ENCODE measurements at regions not wholly inside any gene's neighbourhood (a gene's known extent, or its start where the extent isn't known, plus 50 kb on each side); places are given as distances from the start of the nearest gene placed in this dataset.

DNA sequence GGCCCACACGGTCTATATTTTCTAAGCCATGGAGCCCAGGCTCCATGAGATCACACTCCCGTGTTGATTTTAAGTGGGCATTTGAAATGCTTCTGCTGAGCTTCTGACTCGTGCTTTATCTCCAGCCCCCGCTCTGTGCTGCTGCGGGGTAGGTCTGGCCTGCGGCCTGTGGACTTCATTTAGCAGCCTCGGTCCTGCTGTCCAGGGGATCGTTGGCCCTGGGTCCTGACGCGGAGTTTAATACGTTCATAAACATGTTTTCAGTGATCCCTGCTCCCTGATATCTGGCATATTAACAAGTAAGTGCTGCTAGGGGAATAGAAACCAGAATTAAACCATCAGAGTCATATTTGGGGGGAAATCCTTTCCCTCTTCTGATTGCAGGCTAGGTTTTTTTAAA, 540.3 kb upstream of the MGMT start:
- TF ChIP-seq, protein P1, sequence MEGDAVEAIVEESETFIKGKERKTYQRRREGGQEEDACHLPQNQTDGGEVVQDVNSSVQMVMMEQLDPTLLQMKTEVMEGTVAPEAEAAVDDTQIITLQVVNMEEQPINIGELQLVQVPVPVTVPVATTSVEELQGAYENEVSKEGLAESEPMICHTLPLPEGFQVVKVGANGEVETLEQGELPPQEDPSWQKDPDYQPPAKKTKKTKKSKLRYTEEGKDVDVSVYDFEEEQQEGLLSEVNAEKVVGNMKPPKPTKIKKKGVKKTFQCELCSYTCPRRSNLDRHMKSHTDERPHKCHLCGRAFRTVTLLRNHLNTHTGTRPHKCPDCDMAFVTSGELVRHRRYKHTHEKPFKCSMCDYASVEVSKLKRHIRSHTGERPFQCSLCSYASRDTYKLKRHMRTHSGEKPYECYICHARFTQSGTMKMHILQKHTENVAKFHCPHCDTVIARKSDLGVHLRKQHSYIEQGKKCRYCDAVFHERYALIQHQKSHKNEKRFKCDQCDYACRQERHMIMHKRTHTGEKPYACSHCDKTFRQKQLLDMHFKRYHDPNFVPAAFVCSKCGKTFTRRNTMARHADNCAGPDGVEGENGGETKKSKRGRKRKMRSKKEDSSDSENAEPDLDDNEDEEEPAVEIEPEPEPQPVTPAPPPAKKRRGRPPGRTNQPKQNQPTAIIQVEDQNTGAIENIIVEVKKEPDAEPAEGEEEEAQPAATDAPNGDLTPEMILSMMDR (IDR thresholded peaks at IDR 0.05; ENCODE audit: low read depth, low read length, poor library complexity, severe bottlenecking) = no peak
- TF ChIP-seq EZH2phosphoT487 (IDR thresholded peaks at IDR 0.05; ENCODE audit: borderline replicate concordance, low read length) = no peak

Data from DOHH2 (cell line).